HG03571 (cell line): ENCODE measurements at regions not wholly inside any gene's neighbourhood (a gene's known extent, or its start where the extent isn't known, plus 50 kb on each side); places are given as distances from the start of the nearest gene placed in this dataset.

ENCODE experiments used
- ATAC-seq: cut with Tn5 transposase; IDR thresholded peaks from one replicate; pipeline ENCODE4 v1.9.1; 2021; ENCODE audit not compliant: unreplicated experiment

DNA sequence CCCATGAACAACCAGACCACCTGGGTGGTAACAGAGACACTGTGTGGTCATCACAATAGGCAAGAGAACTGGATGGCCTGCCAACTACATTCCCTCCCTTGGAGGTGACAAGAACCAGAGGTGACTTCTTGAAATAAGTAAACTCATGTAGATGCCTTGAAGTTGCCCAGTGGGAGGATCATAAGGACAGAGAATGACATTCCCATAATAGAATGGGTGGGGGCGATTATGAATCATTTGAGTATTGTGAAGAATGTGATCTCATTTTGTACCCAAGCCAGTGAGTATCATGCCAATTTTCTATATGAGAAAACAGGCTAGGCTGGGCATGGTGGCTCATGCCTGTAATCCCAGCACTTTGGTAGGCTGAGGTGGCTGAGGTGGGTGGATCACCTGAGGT, 211.4 kb upstream of the GYPC start:
- no peak for ATAC-seq

DNA sequence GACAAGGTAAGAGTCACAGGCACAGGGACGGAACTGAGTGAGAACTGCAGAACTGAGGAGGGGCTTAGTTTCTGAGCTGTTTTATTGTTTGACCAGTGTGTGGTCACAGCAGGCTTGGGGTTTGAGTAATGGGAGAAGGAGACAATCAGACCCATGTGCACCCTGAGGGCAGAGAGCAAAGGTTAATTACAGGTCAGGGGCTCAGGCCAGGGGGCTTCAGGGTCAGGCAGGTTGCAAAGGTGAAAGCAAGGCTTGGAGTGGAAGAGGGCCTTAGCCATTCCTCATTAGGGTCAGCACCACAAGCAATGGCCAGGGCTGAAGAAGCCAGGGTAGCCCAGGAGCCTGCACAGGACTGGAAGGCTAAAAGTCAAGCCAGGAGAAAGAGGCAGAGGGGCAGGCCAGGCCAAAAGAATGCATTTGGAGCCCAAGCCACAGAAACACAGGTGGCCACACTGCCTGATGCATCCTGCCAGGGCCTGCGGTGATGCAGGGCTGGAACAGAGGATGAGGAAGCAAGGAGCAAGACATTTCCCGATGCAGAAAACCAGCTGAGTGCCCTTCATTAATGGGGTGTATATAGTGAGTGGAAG, 209.8 kb upstream of the GYPC start:
- ATAC-seq = no peak

DNA sequence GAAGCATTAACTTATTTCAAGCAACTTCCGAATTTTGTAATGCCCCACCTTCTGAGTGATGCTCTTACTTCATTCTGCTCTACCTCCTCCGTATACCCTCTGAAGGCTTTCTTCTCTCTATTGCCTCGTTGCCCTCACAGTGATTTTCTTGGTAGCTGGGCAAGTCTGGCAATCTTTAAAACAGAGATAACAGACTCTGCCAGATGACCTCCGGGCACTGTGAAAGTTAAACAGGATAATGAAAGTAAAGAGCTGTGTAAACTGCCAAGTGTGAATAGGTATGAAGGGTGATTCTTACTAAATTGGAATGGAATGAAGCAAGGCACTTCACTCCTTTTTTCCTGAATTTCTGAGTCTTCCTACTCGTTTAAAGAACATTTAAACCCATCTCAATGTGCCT, 207.3 kb upstream of the GYPC start:
- ATAC-seq = no peak

DNA sequence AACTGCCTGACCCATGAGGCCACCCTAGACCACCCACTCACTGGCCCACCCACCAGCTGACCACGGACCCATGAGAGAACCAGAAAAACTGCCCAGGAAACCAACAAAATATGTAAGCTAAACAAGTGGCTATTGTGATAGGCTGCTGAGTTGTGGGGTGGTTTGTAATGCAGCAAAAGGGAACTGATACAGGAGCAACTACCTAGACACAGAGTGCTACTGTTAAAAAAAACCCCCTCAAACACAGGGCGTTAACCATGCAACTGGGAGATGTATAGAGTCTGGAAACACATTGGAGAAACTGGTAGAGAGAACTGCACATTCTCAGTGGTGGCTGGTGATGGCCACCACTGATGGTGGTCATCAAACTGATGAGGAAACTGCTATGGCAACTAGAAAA, 206.3 kb upstream of the GYPC start:
- peak; percentile 90 for ATAC-seq

DNA sequence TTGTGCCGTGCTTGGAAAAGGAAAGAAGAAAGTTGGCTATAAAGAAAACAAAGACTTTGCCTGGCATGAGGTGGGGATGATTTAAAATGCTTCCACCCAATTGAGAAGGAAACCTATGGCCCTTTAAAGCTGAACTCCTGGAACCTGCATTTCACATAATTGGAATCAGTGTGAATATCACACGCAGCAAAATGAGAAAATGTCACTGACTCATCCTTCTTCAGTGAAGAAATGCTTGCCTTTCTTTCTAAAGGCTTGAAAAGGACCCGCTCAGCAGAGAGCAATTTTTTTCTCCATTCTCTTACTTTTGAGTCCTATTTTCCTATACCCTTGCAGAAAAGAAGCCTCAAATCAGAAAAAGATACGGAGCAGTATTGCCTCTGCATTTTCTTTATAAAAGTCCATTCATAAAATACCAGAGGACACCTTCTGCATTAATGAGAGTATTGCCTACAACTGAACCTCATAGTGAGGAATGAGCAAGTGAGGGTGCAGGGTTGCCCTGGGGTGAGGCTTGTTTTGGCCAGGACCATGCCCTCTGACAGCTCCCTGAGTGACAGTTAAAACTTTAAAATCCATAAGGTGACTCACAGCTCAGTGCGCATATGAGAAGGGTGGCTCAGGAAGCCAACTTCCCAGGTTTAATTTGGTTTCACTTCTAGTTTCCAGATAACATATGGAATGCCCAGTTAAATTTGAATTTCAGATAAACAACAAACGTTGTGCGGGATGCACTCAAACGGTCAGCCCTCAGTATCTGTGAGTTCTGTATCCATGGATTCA, 191.9 kb upstream of the GYPC start:
- ATAC-seq = no peak

DNA sequence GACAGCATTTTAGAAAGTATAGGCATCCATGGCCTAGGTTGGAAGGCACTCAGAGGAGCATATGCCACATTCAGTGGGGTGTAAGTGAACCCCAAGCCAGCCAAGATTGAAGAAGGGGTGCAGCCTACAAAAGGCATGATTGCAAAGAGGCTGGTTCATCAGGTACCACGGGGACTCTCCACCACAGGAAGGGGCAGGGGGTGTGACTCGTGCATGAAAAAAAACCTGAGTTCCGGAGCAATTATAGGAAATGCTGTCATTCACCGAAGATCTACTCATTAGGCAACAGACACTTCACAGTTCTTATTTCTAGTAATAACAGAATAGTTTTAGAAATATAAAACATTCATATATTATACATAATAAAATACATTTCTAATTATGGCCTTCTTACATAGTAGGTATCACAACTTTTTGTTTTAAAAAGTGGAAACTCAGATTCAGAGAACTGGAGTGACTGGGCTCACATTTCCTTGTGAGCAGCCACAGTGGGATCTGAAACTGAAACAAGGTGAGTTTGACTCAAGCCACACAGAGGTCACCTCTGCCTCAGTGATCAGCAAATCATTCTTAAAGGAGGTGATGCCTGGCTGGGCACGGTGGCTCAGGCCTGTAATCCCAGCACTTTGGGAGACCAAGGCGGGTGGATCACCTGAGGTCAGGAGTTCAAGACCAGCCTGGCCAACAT, 188.4 kb upstream of the GYPC start:
- peak; percentile 97 for ATAC-seq

DNA sequence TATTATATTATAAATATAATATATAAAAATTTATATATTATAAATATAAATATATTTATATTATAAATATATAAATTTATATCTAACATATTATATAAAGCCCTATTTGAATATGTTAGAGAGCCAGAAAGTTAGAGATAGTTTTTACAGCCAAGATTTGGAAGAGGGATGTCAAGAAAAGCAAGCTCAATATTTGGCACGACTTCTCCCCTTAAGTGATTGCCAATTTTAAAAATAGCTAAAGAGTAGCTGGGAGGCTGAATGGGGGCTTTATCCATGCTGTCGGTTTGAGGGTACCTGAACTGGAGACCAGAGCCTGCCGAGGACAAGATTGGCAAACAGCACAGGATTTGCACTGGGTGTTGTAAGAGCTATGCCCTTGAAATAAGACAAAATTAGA, 180.9 kb upstream of the GYPC start:
- no peak for ATAC-seq

DNA sequence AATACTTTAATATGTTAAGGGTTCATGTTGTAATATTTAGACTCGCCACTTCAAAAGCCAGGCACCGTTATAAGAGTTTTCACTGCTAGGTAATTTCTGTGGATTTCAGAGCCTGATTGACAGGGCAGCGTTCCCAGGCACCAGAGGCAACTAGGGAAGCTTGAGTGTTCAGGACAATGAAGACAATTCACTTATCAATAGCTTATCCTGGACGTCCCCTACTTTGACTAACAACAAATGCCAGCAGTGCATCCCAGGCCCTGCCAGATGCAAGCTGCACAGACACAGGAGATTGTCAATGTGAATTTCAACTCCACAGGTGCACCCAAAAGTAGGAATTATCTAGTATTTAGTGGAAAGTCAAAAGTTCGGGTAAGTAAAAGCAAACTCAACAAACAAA, 179.3 kb upstream of the GYPC start:
- no peak for ATAC-seq

DNA sequence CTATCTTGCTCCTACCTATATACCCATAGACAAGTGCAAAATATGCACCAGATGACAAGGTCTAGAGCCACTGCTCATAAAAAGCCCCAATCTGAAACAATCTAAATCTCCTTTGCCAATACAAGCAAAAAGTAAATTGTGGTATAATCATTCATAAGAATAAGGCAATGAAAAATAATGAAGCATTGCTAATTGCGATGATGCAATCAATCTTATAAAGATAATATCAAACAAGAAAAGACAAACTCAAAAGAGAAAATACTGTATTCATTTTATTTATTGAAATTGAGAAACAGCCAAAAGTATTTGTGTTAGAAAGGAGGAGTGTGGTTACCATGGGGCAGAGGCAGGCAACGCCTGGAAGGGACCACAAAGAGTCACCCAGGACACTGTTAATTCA, 175.9 kb upstream of the GYPC start:
- ATAC-seq = no peak

DNA sequence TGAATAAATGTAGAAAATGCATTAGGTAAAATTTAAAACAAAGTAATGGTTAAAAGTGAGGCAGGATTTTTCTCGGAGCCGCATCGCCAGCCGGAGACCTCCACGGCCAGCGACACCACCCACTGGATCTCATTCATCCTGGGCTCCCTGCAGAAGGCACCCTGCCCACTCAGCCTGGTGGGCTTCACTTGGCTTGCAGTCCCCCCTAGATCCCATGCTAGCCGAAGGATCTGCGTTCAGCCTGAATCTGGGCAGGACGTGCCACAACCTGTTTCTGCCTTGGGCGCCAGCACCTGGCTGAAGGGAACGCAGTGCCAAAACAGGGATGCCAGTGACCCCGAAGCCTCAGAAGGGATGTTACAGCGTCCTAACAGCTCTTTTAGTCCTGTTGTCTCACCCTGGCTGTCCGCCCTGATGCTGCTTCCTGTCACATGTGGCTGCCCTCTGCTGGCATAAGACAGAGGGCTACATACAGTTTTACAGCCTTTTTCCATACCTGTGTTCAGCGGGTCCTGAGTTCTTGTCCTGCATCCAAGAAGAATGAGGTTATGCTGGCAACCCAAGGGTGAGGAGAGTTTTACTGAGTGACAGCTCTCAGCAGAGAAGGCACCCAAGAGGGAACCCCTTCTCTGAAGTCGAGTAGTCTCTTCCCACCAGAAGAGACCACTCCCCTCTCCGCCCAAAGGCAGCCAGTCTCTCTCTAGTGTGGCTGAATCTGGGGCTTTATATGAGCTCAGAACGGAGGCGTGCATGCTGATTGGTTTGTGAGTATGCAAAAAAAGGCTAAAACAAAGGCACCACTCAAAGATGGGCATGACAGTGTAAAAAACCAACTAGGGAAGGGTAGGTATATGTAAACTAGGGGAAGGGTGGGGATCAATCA, 173.1 kb upstream of the GYPC start:
- no peak for ATAC-seq

DNA sequence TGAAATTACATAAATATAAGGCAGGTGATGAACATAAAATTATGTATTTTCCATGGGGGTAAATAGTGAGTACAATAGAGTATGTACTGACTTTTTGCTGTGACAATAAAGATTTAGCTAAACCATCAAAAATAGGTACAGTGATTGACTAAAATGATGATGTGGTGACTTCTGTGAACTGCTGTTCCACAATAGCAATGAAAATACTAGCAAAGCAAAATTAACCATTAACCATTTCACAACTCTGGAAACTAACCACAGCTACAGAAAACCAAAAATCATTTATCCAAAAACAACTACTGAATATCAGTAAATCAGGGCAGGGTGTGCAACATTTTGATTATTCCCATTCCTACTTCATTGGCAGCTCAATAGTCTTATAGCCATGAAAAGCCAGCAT, 161.4 kb upstream of the GYPC start:
- no peak for ATAC-seq

DNA sequence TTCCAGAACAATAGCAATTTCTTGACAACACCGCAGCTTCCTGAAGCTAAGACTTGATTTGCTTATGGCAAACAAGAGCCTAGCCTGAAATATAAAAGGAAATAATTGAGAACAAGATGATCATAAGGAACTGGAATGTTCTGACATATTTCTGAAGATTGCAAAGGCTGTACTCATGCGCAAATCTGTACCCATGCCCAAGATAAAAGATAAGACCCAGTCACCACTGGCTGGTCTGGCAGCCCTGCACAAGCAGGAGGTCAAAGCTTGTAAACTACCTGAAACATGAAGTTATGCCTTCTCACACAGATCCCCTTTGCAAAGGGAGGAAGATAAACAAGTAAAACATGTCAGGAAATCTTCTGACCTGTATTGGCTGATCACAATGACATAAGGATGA, 160.8 kb upstream of the GYPC start:
- no peak for ATAC-seq

DNA sequence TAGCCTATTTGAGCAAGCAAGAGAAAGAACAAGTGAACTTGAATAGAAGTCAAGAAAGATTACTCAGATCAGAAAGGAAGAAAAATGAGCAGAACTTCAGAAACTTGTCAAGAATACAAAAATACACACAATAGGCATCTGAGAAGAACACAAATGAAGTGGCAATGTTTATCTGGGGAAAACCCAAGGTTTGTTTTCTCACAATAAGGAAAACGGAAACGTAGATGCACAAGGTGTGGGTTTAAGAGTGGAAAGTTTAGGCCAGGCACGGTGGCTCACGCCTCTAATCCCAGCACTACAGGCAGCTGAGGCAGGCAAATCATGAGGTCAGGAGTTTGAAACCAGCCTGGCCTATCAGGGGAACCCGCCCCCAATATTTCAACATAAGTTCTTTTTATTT, 159.5 kb upstream of the GYPC start:
- ATAC-seq = peak; percentile 92

DNA sequence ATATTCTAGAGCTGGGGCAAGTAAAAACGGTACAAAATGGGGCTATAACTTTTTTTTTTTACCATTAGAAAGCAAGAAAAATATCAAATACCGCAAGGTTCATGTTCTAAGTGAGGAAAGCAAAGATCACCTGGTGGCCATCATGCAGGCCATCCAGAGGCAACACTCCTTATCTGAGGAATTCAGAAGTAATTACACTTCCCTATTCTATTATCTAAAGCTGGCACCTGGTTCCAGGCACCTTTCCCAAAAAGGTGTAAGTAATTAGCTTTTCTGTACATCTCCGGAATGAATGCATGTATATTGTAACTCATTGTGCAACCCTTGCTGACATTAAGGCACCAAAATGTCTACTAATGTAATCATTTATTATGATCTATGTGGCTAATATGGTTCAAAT, 152.5 kb upstream of the GYPC start:
- ATAC-seq = no peak

DNA sequence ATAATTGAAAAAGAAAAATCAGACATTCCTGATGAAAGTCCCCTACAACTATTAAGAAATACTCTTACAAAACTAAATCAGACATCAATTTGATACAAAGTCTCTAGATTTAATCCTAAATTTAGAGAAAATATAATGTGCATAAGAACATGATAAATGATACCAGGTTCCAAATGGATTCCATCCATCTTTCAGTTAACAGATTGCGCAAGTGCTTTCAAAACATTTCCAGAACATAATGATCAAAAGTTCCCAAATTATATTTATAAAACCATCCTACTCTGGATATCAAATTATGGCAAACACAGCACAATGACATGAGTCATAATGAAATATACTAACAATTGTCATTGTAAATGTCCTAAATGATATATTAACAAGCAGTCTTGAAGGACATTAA, 151.0 kb upstream of the GYPC start:
- no peak for ATAC-seq

DNA sequence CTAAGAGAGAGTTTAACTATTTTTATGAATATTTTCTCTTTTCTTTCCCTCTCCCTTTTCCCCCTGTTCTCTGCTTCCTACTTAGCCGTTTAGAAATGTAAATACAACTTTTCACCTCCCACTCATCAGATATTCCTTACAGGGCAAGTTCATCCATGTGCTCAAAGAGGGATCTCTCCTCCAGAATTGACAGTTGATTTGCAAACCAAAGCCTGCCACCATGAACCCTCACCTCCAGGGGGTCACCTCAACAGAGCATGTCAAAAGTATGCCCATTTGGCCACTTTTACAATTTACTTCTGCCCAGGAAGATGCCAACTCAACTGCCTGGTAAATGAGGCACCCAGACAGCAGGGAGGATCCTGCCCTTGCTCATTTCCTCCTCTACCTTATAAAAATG, 149.2 kb upstream of the GYPC start:
- no peak for ATAC-seq

DNA sequence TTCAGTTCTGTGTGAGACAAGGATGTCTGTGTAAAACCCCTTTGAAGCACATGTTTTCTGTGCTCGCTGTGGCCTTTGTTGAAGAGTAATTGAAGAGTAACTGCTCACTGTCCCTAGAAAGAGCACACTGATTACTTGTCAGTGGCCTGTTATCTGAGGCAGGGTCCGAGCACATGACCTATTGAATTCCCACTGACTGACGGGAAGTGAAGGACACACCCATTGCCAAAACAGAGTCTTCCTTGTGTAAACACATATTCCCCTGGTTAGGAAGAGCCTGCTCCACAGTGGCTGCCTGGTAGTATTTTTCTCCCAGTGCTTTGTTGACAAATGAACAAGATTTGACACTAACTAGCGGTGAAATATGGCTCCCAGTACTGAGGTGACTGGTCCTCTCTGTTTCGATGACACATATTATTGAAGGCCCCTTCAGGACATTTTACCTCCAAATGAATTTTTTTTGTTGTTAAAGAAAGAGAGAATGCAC, 148.5 kb upstream of the GYPC start:
- ATAC-seq = no peak

DNA sequence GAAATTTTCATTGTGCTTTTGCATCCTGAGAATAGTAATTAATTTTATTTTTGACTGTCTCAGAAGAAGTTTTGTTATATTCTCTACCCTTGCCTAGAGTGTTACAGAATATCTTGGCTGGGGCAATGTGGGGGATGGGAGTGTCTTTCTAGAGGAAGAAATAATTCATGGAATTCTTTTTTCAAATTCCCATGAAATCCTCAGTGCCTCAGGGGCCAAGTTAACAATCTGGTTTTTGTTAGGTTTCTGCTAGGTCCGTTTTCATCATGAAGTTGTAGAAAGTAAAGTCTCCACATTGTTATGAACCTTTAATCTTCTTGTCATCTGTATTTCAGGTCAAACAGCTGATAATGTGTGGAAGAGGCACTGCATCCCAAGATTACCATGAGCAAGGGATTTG, 145.6 kb upstream of the GYPC start:
- no peak for ATAC-seq

DNA sequence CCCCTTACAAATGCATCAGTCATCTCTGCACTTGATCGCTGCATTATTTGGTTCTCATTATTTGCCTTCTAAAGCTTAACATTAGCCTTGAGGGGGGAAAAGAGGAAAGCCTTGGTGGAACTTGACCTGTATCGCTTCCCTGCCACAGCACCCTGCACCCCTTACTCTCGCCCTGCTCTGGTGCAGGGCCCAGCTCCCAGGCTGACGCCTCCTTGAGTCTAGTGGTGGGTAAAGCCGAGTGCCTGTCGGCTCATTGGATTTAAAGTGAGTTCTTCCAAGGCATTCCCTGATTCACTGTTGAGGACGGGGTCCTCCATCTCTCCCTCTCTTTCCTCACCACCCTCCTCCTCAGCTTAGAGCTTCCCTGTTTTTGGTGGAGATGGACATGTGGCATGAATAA, 145.0 kb upstream of the GYPC start:
- ATAC-seq = no peak

DNA sequence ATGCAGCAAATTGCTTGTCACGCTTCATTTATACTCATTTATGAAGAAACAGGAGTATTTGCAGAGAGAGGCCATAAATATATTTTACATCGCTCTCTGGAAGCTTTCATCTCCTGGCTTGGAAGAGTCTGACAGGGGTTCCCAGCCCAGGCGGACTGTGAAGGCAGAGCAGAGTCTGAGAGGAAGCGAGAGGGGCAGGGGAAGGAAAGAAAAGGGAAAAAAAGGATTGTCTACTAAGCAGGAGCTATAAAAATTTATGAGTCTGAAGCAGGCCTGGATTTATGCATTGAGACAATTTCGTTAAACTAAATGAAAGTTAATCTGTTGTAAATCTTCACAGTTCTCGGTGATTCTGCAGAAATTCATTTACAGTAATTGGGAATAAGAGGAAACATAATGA, 143.9 kb upstream of the GYPC start:
- ATAC-seq = no peak

DNA sequence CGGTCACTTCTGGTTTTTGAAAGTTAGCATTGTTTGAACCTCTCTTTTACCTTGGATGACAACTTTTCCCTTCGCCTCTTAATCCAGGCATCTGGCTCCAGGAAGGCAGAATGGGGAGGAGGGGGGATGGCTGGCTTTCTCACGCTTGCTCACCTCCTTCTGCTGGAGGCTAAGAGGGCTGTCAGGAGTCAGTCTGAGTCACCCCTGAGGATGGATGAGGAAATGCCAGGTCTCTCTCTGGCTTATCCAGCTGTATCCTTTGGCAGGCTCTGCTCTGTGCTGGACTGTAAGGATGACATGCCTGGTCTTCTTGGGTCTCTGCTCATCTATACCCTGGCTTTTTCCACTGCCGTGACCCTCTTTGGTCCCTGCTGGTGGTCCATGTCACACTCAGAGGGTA, 142.9 kb upstream of the GYPC start:
- no peak for ATAC-seq
